ENCODE measurements at regions not wholly inside any gene's neighbourhood (a gene's known extent, or its start where the extent isn't known, plus 50 kb on each side); places are given as distances from the start of the nearest gene placed in this dataset.

GRCh38 chr3:101926594-101927105, 77.3 kb downstream of the NFKBIZ start:
- Histone ChIP-seq H3K36me3 (no peaks in the 10 kb centered on the region), H3K4me3 (no peak overlapping the region), H3K27ac (no peak overlapping the region), H3K9me3 (no peaks in the 10 kb centered on the region), H3K27me3 (no peaks in the 10 kb centered on the region), H3K4me1 (peaks cover 0 to 12% (median 0%) of the 10 kb centered on the region in 9 donors)
- DNase-seq (no peak), ATAC-seq (peak in 5 of 8 donors; percentile 35 to 70 (median 37))
- WGBS, 2 donors = 48 to 57% methylated on average over 7 of the region's 7 CpGs
- no peak for TF ChIP-seq CTCF (IDR thresholded peaks at IDR 0.05)
- intact Hi-C loops (cut with DNase I) = no loop called here

GRCh38 chr3:101928890-101929289, 79.6 kb downstream of the NFKBIZ start:
- 89 to 91% methylated on average over 1 of the region's 1 CpG for WGBS, 2 donors
- H3K9me3 ChIP-seq = no peaks in the 10 kb centered on the region
- no peak overlapping the region for H3K27ac ChIP-seq
- no peaks in the 10 kb centered on the region for H3K27me3 ChIP-seq
- H3K36me3 ChIP-seq = no peaks in the 10 kb centered on the region
- intact Hi-C loops (cut with DNase I) = no loop called here
- TF ChIP-seq CTCF (IDR thresholded peaks at IDR 0.05) = no peak
- DNase-seq (no peak), ATAC-seq (no peak)
- H3K4me1 ChIP-seq = peaks cover 0 to 18% (median 0%) of the 10 kb centered on the region in 9 donors
- H3K4me3 ChIP-seq = no peak overlapping the region

GRCh38 chr3:101931081-101931480, 81.8 kb downstream of the NFKBIZ start:
- no peaks in the 10 kb centered on the region for H3K9me3 ChIP-seq
- H3K27ac ChIP-seq = no peak overlapping the region
- WGBS, 2 donors = 93 to 100% methylated on average over 1 of the region's 1 CpG
- H3K36me3 ChIP-seq = no peaks in the 10 kb centered on the region
- H3K4me1 ChIP-seq = peaks cover 0 to 24% (median 0%) of the 10 kb centered on the region in 9 donors
- intact Hi-C loops (cut with DNase I) = no loop called here
- no peak overlapping the region for H3K4me3 ChIP-seq
- TF ChIP-seq CTCF (IDR thresholded peaks at IDR 0.05) = no peak
- ATAC-seq (no peak), DNase-seq (no peak)
- H3K27me3 ChIP-seq = no peaks in the 10 kb centered on the region

- Histone ChIP-seq H3K27ac (no peak overlapping the region), H3K27me3 (no peaks in the 10 kb centered on the region), H3K4me1 (peaks cover 0 to 29% (median 0%) of the 10 kb centered on the region in 9 donors), H3K4me3 (no peak overlapping the region), H3K9me3 (no peaks in the 10 kb centered on the region), H3K36me3 (no peaks in the 10 kb centered on the region)
- DNase-seq (no peak), ATAC-seq (no peak)
- 79 to 80% methylated on average over 6 of the region's 6 CpGs for WGBS, 2 donors
- no peak for TF ChIP-seq CTCF (IDR thresholded peaks at IDR 0.05)
- intact Hi-C loops (cut with DNase I) = no loop called here
Measured at GRCh38 chr3:101932326-101933068, 83.2 kb downstream of the NFKBIZ start.
